CD4-positive, CD25-positive, alpha-beta regulatory T cell (primary cell): ENCODE measurements at regions not wholly inside any gene's neighbourhood (a gene's known extent, or its start where the extent isn't known, plus 50 kb on each side); places are given as distances from the start of the nearest gene placed in this dataset.

Source experiments
- ATAC-seq, 2 donors: fragments of 150-1000 bp; cut with Tn5 transposase; one replicate each; pipeline ENCODE4 v1.10.0; 2021; ENCODE audit warnings: low read depth in 2 of 2, moderate number of reproducible peaks in 2 of 2, moderate library complexity in 1 of 2
- DNase-seq, 3 donors: peaks; one replicate each; pipeline versions ENCODE4 v3.0.0 to v3.0.0-alpha.2; 2012 to 2022; ENCODE audit warnings: mixed read lengths in 1 of 3
- H3K27ac ChIP-seq: one replicate; pipeline ENCODE4 v1.7.0; 2013; ENCODE audit warnings: mild to moderate bottlenecking, low read length; ENCODE audit not compliant: insufficient read depth, poor library complexity, severe bottlenecking
- H3K27me3 ChIP-seq: one replicate; pipeline ENCODE4 v1.7.0; 2013; ENCODE audit warnings: low read length; ENCODE audit not compliant: control insufficient read depth, insufficient read depth
- H3K36me3 ChIP-seq: one replicate; pipeline ENCODE4 v1.7.0; 2013; ENCODE audit warnings: mild to moderate bottlenecking, low read length, moderate library complexity; ENCODE audit not compliant: control insufficient read depth, insufficient read depth
- H3K4me1 ChIP-seq: 2 replicates; pipeline ENCODE4 v1.7.0; 2013; ENCODE audit warnings: mild to moderate bottlenecking, low read length; ENCODE audit not compliant: insufficient read depth, control insufficient read depth, poor library complexity, severe bottlenecking
- H3K4me3 ChIP-seq: one replicate; pipeline ENCODE4 v1.7.0; 2013; ENCODE audit warnings: low read depth, mild to moderate bottlenecking, low read length, moderate library complexity
- H3K9me3 ChIP-seq, 2 experiments: 1 replicate in 1 of 2; 2 replicates in 1 of 2; pipeline ENCODE4 v1.7.0; 2013; ENCODE audit warnings: low read length in 2 of 2, mild to moderate bottlenecking in 1 of 2, moderate library complexity in 1 of 2; ENCODE audit not compliant: control insufficient read depth in 2 of 2
- H3K27ac Mint-ChIP-seq, 3 donors: one replicate each; pipeline ENCODE4 v1.8.0; 2020 to 2022; ENCODE audit warnings: mild to moderate bottlenecking in 3 of 3, mixed read lengths in 3 of 3, moderate library complexity in 2 of 3
- H3K27me3 Mint-ChIP-seq: one replicate; pipeline ENCODE4 v1.8.0; 2022; ENCODE audit warnings: mild to moderate bottlenecking, mixed read lengths
- H3K36me3 Mint-ChIP-seq: one replicate; pipeline ENCODE4 v1.8.0; 2020; ENCODE audit warnings: mixed read lengths
- H3K4me1 Mint-ChIP-seq, 4 donors: one replicate each; pipeline ENCODE4 v1.8.0; 2020 to 2022; ENCODE audit warnings: mixed read lengths in 4 of 4, mild to moderate bottlenecking in 1 of 4
- H3K4me3 Mint-ChIP-seq, 4 donors: one replicate each; pipeline ENCODE4 v1.8.0; 2020 to 2022; ENCODE audit warnings: mild to moderate bottlenecking in 4 of 4, mixed read lengths in 4 of 4, moderate library complexity in 3 of 4
- H3K9me3 Mint-ChIP-seq, 7 donors: one replicate each; pipeline ENCODE4 v1.8.0; 2020 to 2022; ENCODE audit warnings: mixed read lengths in 7 of 7, mild to moderate bottlenecking in 3 of 7, moderate library complexity in 2 of 7

GRCh38 chr2:104476075-104476474 is 377.8 kb upstream of the POU3F3 start:
- Histone ChIP-seq H3K9me3 (no peaks in the 10 kb centered on the region), H3K4me1 (no peaks in the 10 kb centered on the region), H3K4me3 (no peak overlapping the region), H3K36me3 (no peaks in the 10 kb centered on the region), H3K27ac (no peak overlapping the region), H3K27me3 (no peaks in the 10 kb centered on the region)
- Mint-ChIP-seq H3K36me3 (no peaks in the 10 kb centered on the region), H3K27me3 (peaks cover 8% of the 10 kb centered on the region), H3K9me3 (peaks cover 0 to 3% (median 0%) of the 10 kb centered on the region in 7 donors), H3K4me1 (no peaks in the 10 kb centered on the region), H3K4me3 (no peak overlapping the region), H3K27ac (no peak overlapping the region)
- no peak for DNase-seq
- no peak for ATAC-seq

DNA sequence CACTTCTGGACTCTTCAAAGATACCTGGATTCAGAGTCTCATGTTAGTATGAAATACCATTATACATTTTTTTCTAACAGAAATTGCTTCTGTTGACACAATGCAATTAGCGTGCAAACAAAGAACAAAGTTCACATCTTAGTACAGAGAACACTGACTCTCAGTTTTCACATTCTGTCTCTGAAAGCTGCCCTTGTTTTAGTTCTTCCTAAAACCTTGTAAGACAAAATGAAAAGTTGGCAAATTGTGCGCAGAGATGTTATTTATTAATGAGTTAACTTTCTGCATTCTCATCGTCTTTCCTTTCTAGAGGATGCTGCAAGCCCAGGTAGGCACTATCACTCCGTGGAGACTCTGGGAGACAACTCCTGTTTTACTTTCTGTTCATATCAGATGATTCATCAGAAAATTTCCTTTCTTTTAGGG is 377.3 kb upstream of the POU3F3 start:
- Histone ChIP-seq H3K27ac (no peak overlapping the region), H3K36me3 (no peaks in the 10 kb centered on the region), H3K4me1 (no peaks in the 10 kb centered on the region), H3K4me3 (no peak overlapping the region), H3K27me3 (no peaks in the 10 kb centered on the region), H3K9me3 (no peaks in the 10 kb centered on the region)
- no peak overlapping the region for H3K27ac Mint-ChIP-seq
- DNase-seq (no peak), ATAC-seq (no peak)
- H3K27me3 Mint-ChIP-seq, result peaks cover 8% of the 10 kb centered on the region
- no peaks in the 10 kb centered on the region for H3K4me1 Mint-ChIP-seq
- no peaks in the 10 kb centered on the region for H3K36me3 Mint-ChIP-seq
- no peak overlapping the region for H3K4me3 Mint-ChIP-seq
- peaks cover 0 to 3% (median 0%) of the 10 kb centered on the region in 7 donors for H3K9me3 Mint-ChIP-seq

GRCh38 chr2:104481341-104481740 is 372.6 kb upstream of the POU3F3 start:
- no peak overlapping the region for H3K4me3 Mint-ChIP-seq
- Histone ChIP-seq H3K9me3 (no peaks in the 10 kb centered on the region), H3K4me3 (no peak overlapping the region), H3K27me3 (no peaks in the 10 kb centered on the region), H3K36me3 (no peaks in the 10 kb centered on the region), H3K4me1 (no peaks in the 10 kb centered on the region), H3K27ac (no peak overlapping the region)
- H3K27ac Mint-ChIP-seq, result no peak overlapping the region
- H3K9me3 Mint-ChIP-seq, result peaks cover 0 to 3% (median 0%) of the 10 kb centered on the region in 7 donors
- no peaks in the 10 kb centered on the region for H3K36me3 Mint-ChIP-seq
- ATAC-seq (no peak), DNase-seq (no peak)
- no peaks in the 10 kb centered on the region for H3K4me1 Mint-ChIP-seq
- H3K27me3 Mint-ChIP-seq, result peaks cover 4% of the 10 kb centered on the region

GRCh38 chr2:104487366-104487765 is 366.5 kb upstream of the POU3F3 start:
- ATAC-seq (no peak), DNase-seq (no peak)
- Histone ChIP-seq H3K4me1 (no peaks in the 10 kb centered on the region), H3K36me3 (no peaks in the 10 kb centered on the region), H3K4me3 (no peak overlapping the region), H3K9me3 (no peaks in the 10 kb centered on the region), H3K27me3 (no peaks in the 10 kb centered on the region), H3K27ac (no peak overlapping the region)
- H3K4me3 Mint-ChIP-seq, result no peak overlapping the region
- H3K9me3 Mint-ChIP-seq, result peaks cover 0 to 7% (median 0%) of the 10 kb centered on the region in 7 donors
- no peaks in the 10 kb centered on the region for H3K36me3 Mint-ChIP-seq
- no peak overlapping the region for H3K27ac Mint-ChIP-seq
- no peaks in the 10 kb centered on the region for H3K4me1 Mint-ChIP-seq
- no peaks in the 10 kb centered on the region for H3K27me3 Mint-ChIP-seq

GRCh38 chr2:104493698-104494097 is 360.2 kb upstream of the POU3F3 start:
- no peaks in the 10 kb centered on the region for H3K9me3 ChIP-seq
- no peak overlapping the region for H3K27ac ChIP-seq
- Mint-ChIP-seq H3K27ac (no peak overlapping the region), H3K27me3 (peaks cover 7% of the 10 kb centered on the region), H3K9me3 (peaks cover 0 to 9% (median 0%) of the 10 kb centered on the region in 7 donors), H3K36me3 (no peaks in the 10 kb centered on the region), H3K4me1 (no peaks in the 10 kb centered on the region), H3K4me3 (no peak overlapping the region)
- no peak for ATAC-seq
- no peaks in the 10 kb centered on the region for H3K4me1 ChIP-seq
- DNase-seq, result no peak
- no peaks in the 10 kb centered on the region for H3K27me3 ChIP-seq
- H3K4me3 ChIP-seq, result no peak overlapping the region
- no peaks in the 10 kb centered on the region for H3K36me3 ChIP-seq

GRCh38 chr2:104501342-104501741 is 352.6 kb upstream of the POU3F3 start:
- Mint-ChIP-seq H3K36me3 (no peaks in the 10 kb centered on the region), H3K4me1 (no peaks in the 10 kb centered on the region), H3K4me3 (no peak overlapping the region), H3K27me3 (peaks cover 4% of the 10 kb centered on the region), H3K27ac (no peak overlapping the region), H3K9me3 (peaks cover 0 to 5% (median 3%) of the 10 kb centered on the region in 7 donors)
- H3K4me3 ChIP-seq, result no peak overlapping the region
- no peak for ATAC-seq
- H3K36me3 ChIP-seq, result no peaks in the 10 kb centered on the region
- DNase-seq, result no peak
- H3K9me3 ChIP-seq, result no peaks in the 10 kb centered on the region
- H3K4me1 ChIP-seq, result no peaks in the 10 kb centered on the region
- no peak overlapping the region for H3K27ac ChIP-seq
- no peaks in the 10 kb centered on the region for H3K27me3 ChIP-seq

- no peaks in the 10 kb centered on the region for H3K36me3 ChIP-seq
- H3K27ac ChIP-seq, result no peak overlapping the region
- Mint-ChIP-seq H3K4me3 (no peak overlapping the region), H3K9me3 (peaks cover 0 to 5% (median 3%) of the 10 kb centered on the region in 7 donors), H3K27me3 (peaks cover 4% of the 10 kb centered on the region), H3K36me3 (no peaks in the 10 kb centered on the region), H3K27ac (no peak overlapping the region), H3K4me1 (no peaks in the 10 kb centered on the region)
- H3K4me3 ChIP-seq, result no peak overlapping the region
- DNase-seq (no peak), ATAC-seq (no peak)
- H3K4me1 ChIP-seq, result no peaks in the 10 kb centered on the region
- no peaks in the 10 kb centered on the region for H3K9me3 ChIP-seq
- H3K27me3 ChIP-seq, result no peaks in the 10 kb centered on the region
These were observed 352.0 kb upstream of the POU3F3 start for GRCh38 chr2:104501929-104502328.

GRCh38 chr2:104502901-104503300 is 351.0 kb upstream of the POU3F3 start:
- no peaks in the 10 kb centered on the region for H3K36me3 Mint-ChIP-seq
- no peak overlapping the region for H3K27ac Mint-ChIP-seq
- Histone ChIP-seq H3K27me3 (no peaks in the 10 kb centered on the region), H3K4me3 (no peak overlapping the region), H3K36me3 (no peaks in the 10 kb centered on the region), H3K4me1 (no peaks in the 10 kb centered on the region), H3K9me3 (no peaks in the 10 kb centered on the region), H3K27ac (no peak overlapping the region)
- H3K4me1 Mint-ChIP-seq, result no peaks in the 10 kb centered on the region
- peaks cover 4% of the 10 kb centered on the region for H3K27me3 Mint-ChIP-seq
- ATAC-seq (no peak), DNase-seq (no peak)
- peaks cover 0 to 4% (median 2%) of the 10 kb centered on the region in 7 donors for H3K9me3 Mint-ChIP-seq
- H3K4me3 Mint-ChIP-seq, result no peak overlapping the region
